RWPE1 (cell line): ENCODE measurements at regions not wholly inside any gene's neighbourhood (a gene's known extent, or its start where the extent isn't known, plus 50 kb on each side); places are given as distances from the start of the nearest gene placed in this dataset.

Source experiments
- CTCF ChIA-PET: fragments of 350-600 bp; sonication (Branson Sonifier 250); formaldehyde crosslinking; extraction: SDS; loops from one replicate; lab custom pipeline; 2021; lab: Yijun Ruan, JAX
- POLR2A ChIA-PET: fragments of 400-600 bp; formaldehyde crosslinking; extraction: SDS; loops from one replicate; lab custom pipeline; 2020; ENCODE audit warnings: antibody characterized with exemption; ENCODE audit not compliant: low non-redundant PET; lab: Yijun Ruan, JAX
- DNase-seq: peaks from one replicate; pipeline ENCODE4 v3.0.0; 2012; ENCODE audit warnings: low spot score
- H3K27ac ChIP-seq: fragments of 450-650 bp; 2 replicates; pipeline ENCODE4 v1.5.1; 2017
- CTCF ChIP-seq: fragments of 450-650 bp; conservative IDR thresholded peaks from 2 replicates; pipeline ENCODE4 v1.5.1; 2017; ENCODE audit warnings: low read depth, mild to moderate bottlenecking

- ChIA-PET POLR2A (no interaction called here), CTCF (interaction anchor here (1.2 kb wide), 1 partner anchor 97 kb away, joined by 4 read pairs; no protein-coding TSS in a partner anchor)
- TF ChIP-seq CTCF: no peak
- no peak for DNase-seq
- H3K27ac ChIP-seq: no peak overlapping the region
These were observed 379.6 kb downstream of the TOX3 start for GRCh38 chr16:52167328-52167727.

GRCh38 chr16:52165961-52166360 is 381.0 kb downstream of the TOX3 start:
- no peak for DNase-seq
- POLR2A ChIA-PET: no interaction called here
- CTCF ChIA-PET: interaction anchor here (0.7 kb wide), 1 partner anchor 161 kb away, joined by 3 read pairs; no protein-coding TSS in a partner anchor
- no peak for TF ChIP-seq CTCF
- H3K27ac ChIP-seq: no peak overlapping the region

GRCh38 chr16:52149003-52149402 is 397.9 kb downstream of the TOX3 start:
- DNase-seq: no peak
- ChIA-PET POLR2A (no interaction called here), CTCF (no interaction called here)
- no peak overlapping the region for H3K27ac ChIP-seq
- no peak for TF ChIP-seq CTCF

- no peak for DNase-seq
- ChIA-PET POLR2A (no interaction called here), CTCF (no interaction called here)
- H3K27ac ChIP-seq: no peak overlapping the region
- no peak for TF ChIP-seq CTCF
These were observed 405.1 kb downstream of the TOX3 start for GRCh38 chr16:52141871-52142270.

GRCh38 chr16:52128361-52128760 is 418.6 kb downstream of the TOX3 start:
- no peak for TF ChIP-seq CTCF
- DNase-seq: no peak
- ChIA-PET POLR2A (no interaction called here), CTCF (interaction anchor here (0.6 kb wide), 2 partner anchors 679 to 1331 kb away, joined by 4 to 5 read pairs; no protein-coding TSS in a partner anchor)
- H3K27ac ChIP-seq: no peak overlapping the region

- H3K27ac ChIP-seq: no peak overlapping the region
- POLR2A ChIA-PET: no interaction called here
- no peak for TF ChIP-seq CTCF
- CTCF ChIA-PET: no interaction called here
- no peak for DNase-seq
These were observed 423.1 kb downstream of the TOX3 start for GRCh38 chr16:52123842-52124241.
